NB4 (cell line): ENCODE measurements at regions not wholly inside any gene's neighbourhood (a gene's known extent, or its start where the extent isn't known, plus 50 kb on each side); places are given as distances from the start of the nearest gene placed in this dataset.

ENCODE experiments used
- CTCF ChIP-seq: IDR thresholded peaks from one replicate; pipeline ENCODE4 v1.5.1; 2012; ENCODE audit warnings: low read depth, low read length
- MAX ChIP-seq: IDR thresholded peaks from 2 replicates; pipeline ENCODE4 v1.6.1; 2011; ENCODE audit warnings: low read depth, low read length
- MYC ChIP-seq: IDR thresholded peaks from 2 replicates; pipeline ENCODE4 v1.6.1; 2011; ENCODE audit warnings: low read depth, low read length
- POLR2A ChIP-seq: IDR thresholded peaks from 2 replicates; pipeline ENCODE4 v1.6.1; 2011; ENCODE audit warnings: mild to moderate bottlenecking; ENCODE audit not compliant: insufficient read length; ENCODE audit errors: extremely low read depth

GRCh38 chr15:35603856-35604255 lies 57.9 kb upstream of the DPH6 start:
- TF ChIP-seq POLR2A (no peak), MYC (no peak), CTCF (no peak), MAX (no peak)
